ENCODE measurements at regions not wholly inside any gene's neighbourhood (a gene's known extent, or its start where the extent isn't known, plus 50 kb on each side); places are given as distances from the start of the nearest gene placed in this dataset.

DNA sequence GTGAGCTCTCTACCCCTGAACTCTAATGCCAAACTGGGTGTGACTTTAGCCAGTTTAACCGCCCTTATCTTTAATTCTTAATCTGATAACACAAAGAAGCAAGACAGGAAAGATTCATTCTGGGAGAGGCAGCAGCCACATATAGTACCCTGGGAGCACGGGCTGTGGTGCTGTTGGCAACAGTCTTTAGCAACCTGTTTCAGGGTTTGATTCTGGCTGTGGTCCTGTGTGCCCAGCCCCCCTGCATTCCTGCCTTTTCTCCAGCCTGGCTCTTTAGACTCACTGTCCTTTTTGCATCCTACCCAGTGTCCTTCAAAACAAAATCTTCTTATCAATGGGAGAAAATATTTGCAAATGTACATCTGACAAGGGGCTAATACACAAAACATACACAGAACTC lies 275.2 kb downstream of the GXYLT1 start:
- H3K27me3 Mint-ChIP-seq = no peaks in the 10 kb centered on the region
- DNase-seq (ENCODE audit: extremely low spot score, unreplicated experiment) = no peak
- H3K9me3 Mint-ChIP-seq = peaks cover 18% of the 10 kb centered on the region
- H3K36me3 Mint-ChIP-seq = no peaks in the 10 kb centered on the region
- no peak overlapping the region for H3K4me3 Mint-ChIP-seq
- TF ChIP-seq, protein P1, sequence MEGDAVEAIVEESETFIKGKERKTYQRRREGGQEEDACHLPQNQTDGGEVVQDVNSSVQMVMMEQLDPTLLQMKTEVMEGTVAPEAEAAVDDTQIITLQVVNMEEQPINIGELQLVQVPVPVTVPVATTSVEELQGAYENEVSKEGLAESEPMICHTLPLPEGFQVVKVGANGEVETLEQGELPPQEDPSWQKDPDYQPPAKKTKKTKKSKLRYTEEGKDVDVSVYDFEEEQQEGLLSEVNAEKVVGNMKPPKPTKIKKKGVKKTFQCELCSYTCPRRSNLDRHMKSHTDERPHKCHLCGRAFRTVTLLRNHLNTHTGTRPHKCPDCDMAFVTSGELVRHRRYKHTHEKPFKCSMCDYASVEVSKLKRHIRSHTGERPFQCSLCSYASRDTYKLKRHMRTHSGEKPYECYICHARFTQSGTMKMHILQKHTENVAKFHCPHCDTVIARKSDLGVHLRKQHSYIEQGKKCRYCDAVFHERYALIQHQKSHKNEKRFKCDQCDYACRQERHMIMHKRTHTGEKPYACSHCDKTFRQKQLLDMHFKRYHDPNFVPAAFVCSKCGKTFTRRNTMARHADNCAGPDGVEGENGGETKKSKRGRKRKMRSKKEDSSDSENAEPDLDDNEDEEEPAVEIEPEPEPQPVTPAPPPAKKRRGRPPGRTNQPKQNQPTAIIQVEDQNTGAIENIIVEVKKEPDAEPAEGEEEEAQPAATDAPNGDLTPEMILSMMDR (conservative IDR thresholded peaks at IDR 0.05) = no peak
- H3K27ac Mint-ChIP-seq = no peak overlapping the region
- no peaks in the 10 kb centered on the region for H3K4me1 Mint-ChIP-seq (ENCODE audit: unreplicated experiment)

DNA sequence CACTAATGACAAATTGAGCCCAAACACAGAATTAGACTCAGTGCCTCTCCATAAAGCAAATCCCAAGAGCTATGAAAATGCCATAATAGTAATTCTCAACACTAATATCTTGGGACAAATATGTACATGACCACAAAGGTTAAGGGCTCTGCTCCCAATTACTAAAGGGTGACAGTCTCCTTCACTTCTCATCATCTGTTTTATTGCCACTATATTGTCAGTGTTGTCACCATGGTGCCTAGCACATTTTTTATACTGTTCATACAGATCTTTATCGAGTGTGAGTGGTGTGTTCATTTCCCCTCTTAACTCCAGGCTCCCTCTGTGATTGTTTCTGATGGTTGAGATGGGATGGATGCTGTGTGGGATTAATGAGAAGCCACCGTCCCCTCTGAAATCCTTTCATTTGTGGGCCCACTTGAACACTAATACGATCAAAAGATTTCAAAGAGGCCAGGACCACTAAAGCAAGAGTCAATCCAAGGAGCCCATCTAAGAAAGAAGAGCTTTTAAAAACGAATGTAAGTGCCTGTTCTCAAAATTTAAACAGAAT lies 277.7 kb downstream of the GXYLT1 start:
- H3K27me3 Mint-ChIP-seq = no peaks in the 10 kb centered on the region
- H3K9me3 Mint-ChIP-seq = peaks cover 19% of the 10 kb centered on the region
- TF ChIP-seq, protein P1 (conservative IDR thresholded peaks at IDR 0.05) = no peak
- H3K27ac Mint-ChIP-seq = no peak overlapping the region
- H3K4me1 Mint-ChIP-seq (ENCODE audit: unreplicated experiment) = no peaks in the 10 kb centered on the region
- no peak overlapping the region for H3K4me3 Mint-ChIP-seq
- H3K36me3 Mint-ChIP-seq = no peaks in the 10 kb centered on the region
- no peak for DNase-seq (ENCODE audit: extremely low spot score, unreplicated experiment)

DNA sequence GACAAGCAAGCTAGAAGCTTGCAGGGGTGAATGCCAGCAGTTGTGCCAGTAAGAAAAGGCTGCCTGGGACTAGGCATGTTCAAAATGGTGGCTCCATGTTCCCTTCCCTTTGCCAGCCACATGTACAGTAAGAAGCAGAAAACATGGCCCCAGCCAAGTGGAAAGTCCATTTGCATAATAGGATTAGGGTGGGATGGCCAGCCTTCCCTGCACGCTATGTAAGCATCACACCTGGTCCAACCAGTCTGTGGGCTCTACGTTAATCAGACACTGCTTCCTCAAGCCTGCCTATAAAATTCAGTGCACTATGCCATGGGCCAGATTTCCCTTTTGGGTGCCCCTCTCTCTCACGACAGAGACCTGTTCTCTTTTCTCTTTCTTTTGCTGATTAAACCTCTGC lies 288.4 kb downstream of the GXYLT1 start:
- H3K4me1 Mint-ChIP-seq (ENCODE audit: unreplicated experiment) = no peaks in the 10 kb centered on the region
- peaks cover 3% of the 10 kb centered on the region for H3K27me3 Mint-ChIP-seq
- TF ChIP-seq, protein P1 (conservative IDR thresholded peaks at IDR 0.05) = no peak
- H3K4me3 Mint-ChIP-seq = no peak overlapping the region
- no peaks in the 10 kb centered on the region for H3K9me3 Mint-ChIP-seq
- H3K27ac Mint-ChIP-seq = no peak overlapping the region
- no peaks in the 10 kb centered on the region for H3K36me3 Mint-ChIP-seq
- no peak for DNase-seq (ENCODE audit: extremely low spot score, unreplicated experiment)

DNA sequence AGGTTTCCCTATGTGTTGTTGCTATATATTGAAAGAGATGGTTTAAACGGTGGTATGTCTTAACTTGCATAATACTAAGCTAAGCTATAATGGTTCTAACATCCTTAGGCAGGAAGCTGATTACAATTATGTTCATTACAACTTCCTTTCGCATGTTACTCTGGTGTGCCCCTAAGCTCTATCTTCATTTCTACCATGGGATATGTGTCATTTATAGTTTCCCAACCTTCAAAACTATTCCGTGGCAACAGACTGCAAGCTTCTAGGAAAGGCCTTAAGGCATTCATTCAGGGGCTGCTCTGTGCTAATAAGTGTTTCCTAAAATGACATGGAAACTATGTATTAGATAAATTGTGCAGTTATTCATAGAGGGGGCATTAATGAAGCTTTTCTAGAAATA lies 294.6 kb downstream of the GXYLT1 start:
- H3K27me3 Mint-ChIP-seq = peaks cover 3% of the 10 kb centered on the region
- H3K4me3 Mint-ChIP-seq = no peak overlapping the region
- TF ChIP-seq, protein P1 (conservative IDR thresholded peaks at IDR 0.05) = no peak
- no peak for DNase-seq (ENCODE audit: extremely low spot score, unreplicated experiment)
- no peaks in the 10 kb centered on the region for H3K36me3 Mint-ChIP-seq
- H3K9me3 Mint-ChIP-seq = no peaks in the 10 kb centered on the region
- H3K27ac Mint-ChIP-seq = no peak overlapping the region
- no peaks in the 10 kb centered on the region for H3K4me1 Mint-ChIP-seq (ENCODE audit: unreplicated experiment)

DNA sequence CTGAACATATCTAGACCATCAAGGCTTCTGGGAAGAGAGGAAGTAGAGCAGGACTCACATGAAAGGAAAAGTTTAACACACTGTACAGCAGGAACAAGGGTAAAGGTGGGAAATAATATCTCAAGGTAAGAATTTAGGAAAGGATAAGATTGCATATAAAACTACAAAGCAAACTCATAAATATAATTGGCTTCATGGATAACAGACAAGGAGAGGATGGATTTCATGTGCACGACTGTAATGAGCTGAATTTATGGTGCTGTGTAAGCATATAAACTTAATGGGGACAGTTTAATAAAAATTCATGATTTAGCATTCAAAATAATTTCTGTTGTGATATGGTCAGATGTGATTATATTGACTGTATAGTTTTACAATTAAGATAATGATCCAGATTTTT lies 298.0 kb downstream of the GXYLT1 start:
- H3K4me3 Mint-ChIP-seq = no peak overlapping the region
- H3K27me3 Mint-ChIP-seq = peaks cover 3% of the 10 kb centered on the region

More for the DNA sequence above, 298.0 kb downstream of the GXYLT1 start:
- no peak for DNase-seq (ENCODE audit: extremely low spot score, unreplicated experiment)
- no peaks in the 10 kb centered on the region for H3K9me3 Mint-ChIP-seq
- no peak overlapping the region for H3K27ac Mint-ChIP-seq
- no peaks in the 10 kb centered on the region for H3K36me3 Mint-ChIP-seq
- H3K4me1 Mint-ChIP-seq (ENCODE audit: unreplicated experiment) = no peaks in the 10 kb centered on the region
- TF ChIP-seq, protein P1 (conservative IDR thresholded peaks at IDR 0.05) = no peak
